Fibroblast of villous mesenchyme (primary cell): ENCODE measurements at regions not wholly inside any gene's neighbourhood (a gene's known extent, or its start where the extent isn't known, plus 50 kb on each side); places are given as distances from the start of the nearest gene placed in this dataset.

Source experiments
- DNase-seq: peaks from one replicate; pipeline ENCODE4 v3.0.0-alpha.2; 2010; ENCODE audit warnings: low read depth
- H3K4me3 ChIP-seq: 2 replicates; pipeline ENCODE4 v1.5.1; 2011; ENCODE audit warnings: low read depth, mild to moderate bottlenecking, low read length
- CTCF ChIP-seq: IDR thresholded peaks from 2 replicates; pipeline ENCODE4 v1.5.1; 2012; ENCODE audit warnings: low read depth, mild to moderate bottlenecking, low read length; ENCODE audit not compliant: insufficient read depth

GRCh38 chr1:234769284-234769985 is 159.5 kb upstream of the IRF2BP2 start:
- DNase-seq, result no peak
- no peak overlapping the region for H3K4me3 ChIP-seq
- no peak for TF ChIP-seq CTCF

GRCh38 chr1:234768569-234769283 is 158.7 kb upstream of the IRF2BP2 start:
- DNase-seq, result no peak
- no peak overlapping the region for H3K4me3 ChIP-seq
- no peak for TF ChIP-seq CTCF

- no peak for TF ChIP-seq CTCF
- no peak overlapping the region for H3K4me3 ChIP-seq
- no peak for DNase-seq
Measured at GRCh38 chr1:234768171-234768568, 158.2 kb upstream of the IRF2BP2 start.

GRCh38 chr1:234765672-234766071 is 155.7 kb upstream of the IRF2BP2 start:
- no peak for DNase-seq
- no peak for TF ChIP-seq CTCF
- H3K4me3 ChIP-seq, result no peak overlapping the region

GRCh38 chr1:234765181-234765580 is 155.2 kb upstream of the IRF2BP2 start:
- DNase-seq, result no peak
- TF ChIP-seq CTCF, result no peak
- no peak overlapping the region for H3K4me3 ChIP-seq

- TF ChIP-seq CTCF, result no peak
- H3K4me3 ChIP-seq, result no peak overlapping the region
- DNase-seq, result no peak
Measured at GRCh38 chr1:234763910-234764309, 153.9 kb upstream of the IRF2BP2 start.
